HFF-Myc (cell line): ENCODE measurements at regions not wholly inside any gene's neighbourhood (a gene's known extent, or its start where the extent isn't known, plus 50 kb on each side); places are given as distances from the start of the nearest gene placed in this dataset.

ENCODE experiments used
- DNase-seq: peaks from one replicate; pipeline ENCODE4 v3.0.0-alpha.2; 2011; ENCODE audit warnings: low read depth; ENCODE audit errors: extremely low read depth
- H3K4me3 ChIP-seq: replicated peaks from 2 replicates; pipeline ENCODE4 v1.5.1; 2011; ENCODE audit warnings: low read depth, mild to moderate bottlenecking, control low read depth, low read length
- CTCF ChIP-seq: IDR thresholded peaks from 2 replicates; pipeline ENCODE4 v1.5.1; 2012; ENCODE audit warnings: mild to moderate bottlenecking, low read depth, low read length, control low read depth; ENCODE audit errors: missing control alignments

DNA sequence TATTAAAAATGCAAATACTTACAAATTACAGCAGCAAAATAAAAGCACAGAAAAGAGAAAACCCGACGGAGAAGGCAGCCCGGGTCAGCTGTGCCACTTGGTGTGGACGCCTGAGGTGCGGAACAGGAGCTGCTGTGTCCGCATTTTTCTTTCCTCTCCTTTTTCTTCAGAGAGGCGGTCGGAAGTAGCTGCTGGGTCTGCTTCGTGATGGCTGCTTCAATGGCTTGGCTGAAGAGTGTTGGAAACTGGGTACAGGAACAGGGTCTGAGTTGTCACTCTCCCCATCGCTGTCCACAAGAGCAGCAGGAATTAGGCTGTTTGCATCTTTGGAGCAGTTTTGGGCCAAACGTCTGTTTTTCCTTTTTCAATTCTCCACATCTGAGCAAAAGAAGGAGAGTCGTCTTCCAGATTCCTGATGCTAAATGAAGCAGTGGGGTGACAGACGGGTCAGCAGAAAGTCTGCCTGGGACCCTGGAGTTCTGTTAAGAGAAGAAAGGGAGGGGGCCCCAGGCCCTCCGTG, 53.5 kb upstream of the ARL8B start:
- H3K4me3 ChIP-seq: no peak overlapping the region
- TF ChIP-seq CTCF: no peak
- DNase-seq: no peak

DNA sequence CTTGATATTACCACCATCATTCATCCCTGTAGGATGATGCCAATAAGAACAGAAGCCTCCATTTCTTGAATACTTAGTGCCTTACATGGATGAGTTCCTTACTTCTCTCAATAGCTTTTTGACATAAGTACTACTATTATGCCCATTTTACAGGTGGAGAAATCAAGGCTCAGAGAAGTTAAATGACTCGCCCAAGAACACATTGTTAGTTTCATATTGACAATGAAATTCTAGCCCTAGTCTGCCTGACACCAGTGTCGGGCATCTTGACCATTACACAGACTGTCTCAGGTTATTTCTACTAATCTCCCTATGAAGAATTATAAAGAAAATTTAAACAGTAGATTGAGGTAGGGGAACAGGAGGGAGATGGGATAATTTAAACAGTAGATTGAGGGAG, 52.5 kb upstream of the ARL8B start:
- DNase-seq: no peak
- TF ChIP-seq CTCF: no peak
- H3K4me3 ChIP-seq: no peak overlapping the region

GRCh38 chr3:5071061-5071460, 51.0 kb upstream of the ARL8B start:
- DNase-seq: no peak

DNA sequence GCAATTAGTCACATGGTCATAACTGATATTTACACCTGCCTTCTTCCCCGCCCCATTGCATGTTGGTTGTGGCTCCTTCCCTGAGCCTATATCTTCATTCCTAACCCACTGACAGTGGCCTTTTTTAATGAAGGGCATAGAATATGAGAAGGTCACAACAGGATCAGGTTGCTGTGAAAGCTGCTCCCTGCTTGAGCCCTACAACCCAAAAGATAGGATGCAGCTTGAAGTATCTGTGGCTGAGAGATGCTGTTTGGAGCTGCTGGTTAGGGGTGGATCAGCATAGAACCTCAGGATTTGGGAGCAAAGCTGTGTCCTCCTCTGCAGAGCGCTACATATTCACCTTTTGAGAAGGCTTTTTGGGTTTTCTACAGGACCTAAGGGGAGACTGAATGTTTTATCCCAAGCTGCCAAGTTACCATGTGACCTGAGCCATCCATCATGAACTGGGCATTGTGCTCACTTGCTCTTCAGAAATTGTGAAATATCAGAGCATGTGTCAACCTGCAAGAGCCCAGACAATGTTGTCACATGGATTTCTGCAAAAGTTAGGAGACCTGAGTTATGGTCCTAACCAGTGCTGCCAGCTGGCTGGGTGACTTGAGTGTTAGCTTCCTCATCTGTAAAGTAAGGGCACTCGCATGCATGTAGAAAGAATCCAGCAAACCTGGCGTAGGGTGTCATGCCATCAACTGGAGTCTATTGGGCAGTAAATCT, 49.8 kb upstream of the ARL8B start:
- DNase-seq: no peak
- no peak overlapping the region for H3K4me3 ChIP-seq
- TF ChIP-seq CTCF: no peak

More at GRCh38 chr3:5071061-5071460, 51.0 kb upstream of the ARL8B start:
- TF ChIP-seq CTCF: no peak
- H3K4me3 ChIP-seq: no peak overlapping the region
